ENCODE measurements at regions not wholly inside any gene's neighbourhood (a gene's known extent, or its start where the extent isn't known, plus 50 kb on each side); places are given as distances from the start of the nearest gene placed in this dataset.

DNA sequence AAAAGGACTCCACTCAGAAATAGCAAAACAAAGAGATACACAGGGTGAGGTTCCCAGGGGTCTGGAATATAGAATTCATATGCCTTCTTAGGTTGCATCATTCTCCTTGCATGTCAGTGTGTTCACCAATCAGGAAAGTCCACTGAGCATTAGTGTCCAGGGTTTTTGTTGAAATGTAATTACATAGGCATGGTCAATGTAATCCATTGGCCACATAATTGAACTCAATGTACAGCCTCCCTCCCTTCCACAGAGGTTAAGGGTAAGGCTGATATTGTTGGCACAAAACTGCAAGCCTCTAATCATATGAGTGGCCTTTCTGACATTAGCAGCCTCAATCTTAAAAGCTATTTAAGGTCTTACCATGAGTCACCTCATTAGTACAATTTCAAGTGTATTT is 736.1 kb upstream of the VSTM2A start:
- Histone ChIP-seq H3K27me3 (replicated peaks; ENCODE audit: control insufficient read depth, insufficient read depth, low read length) (no peaks in the 10 kb centered on the region), H3K4me3 (ENCODE audit: low read length) (no peak overlapping the region), H3K9me3 (ENCODE audit: control insufficient read depth, low read length) (no peaks in the 10 kb centered on the region), H3K36me3 (ENCODE audit: control insufficient read depth, insufficient read depth, low read length, severe bottlenecking) (no peaks in the 10 kb centered on the region), H3K9ac (ENCODE audit: low read length) (no peak overlapping the region), H3K4me1 (ENCODE audit: control insufficient read depth, insufficient read depth, low read length) (no peaks in the 10 kb centered on the region)
- DNase-seq (ENCODE audit: low read depth): no peak

DNA sequence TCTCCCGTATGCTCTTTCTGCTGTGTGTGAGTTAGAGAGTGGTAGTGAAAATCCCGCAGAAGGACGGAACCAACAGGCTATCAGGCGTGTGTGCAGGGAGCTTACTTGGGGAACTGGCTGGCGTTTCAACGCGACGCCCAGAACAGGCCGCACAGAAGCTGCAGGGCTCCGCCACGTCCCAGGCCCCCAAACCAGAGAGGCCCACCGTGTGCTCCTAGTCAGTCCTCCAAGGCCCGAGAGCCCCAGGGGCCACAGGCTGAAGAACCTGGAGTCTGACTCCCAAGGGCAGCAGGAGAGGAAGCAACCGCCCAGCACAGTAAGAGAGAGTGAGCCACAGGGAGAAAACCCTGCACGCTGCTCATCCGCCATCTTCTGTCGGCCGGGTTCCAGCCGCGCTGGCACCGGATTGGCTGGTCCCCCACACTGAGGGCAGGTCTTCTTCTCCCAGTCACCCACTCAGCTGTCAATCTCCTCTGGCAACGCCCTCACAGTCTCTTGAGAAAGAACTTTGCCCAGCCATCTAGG is 730.6 kb upstream of the VSTM2A start:
- no peaks in the 10 kb centered on the region for H3K36me3 ChIP-seq (ENCODE audit: control insufficient read depth, insufficient read depth, low read length, severe bottlenecking)
- H3K27me3 ChIP-seq (replicated peaks; ENCODE audit: control insufficient read depth, insufficient read depth, low read length): no peaks in the 10 kb centered on the region
- no peak for DNase-seq (ENCODE audit: low read depth)
- H3K4me3 ChIP-seq (ENCODE audit: low read length): no peak overlapping the region
- no peaks in the 10 kb centered on the region for H3K9me3 ChIP-seq (ENCODE audit: control insufficient read depth, low read length)
- no peaks in the 10 kb centered on the region for H3K4me1 ChIP-seq (ENCODE audit: control insufficient read depth, insufficient read depth, low read length)
- no peak overlapping the region for H3K9ac ChIP-seq (ENCODE audit: low read length)

DNA sequence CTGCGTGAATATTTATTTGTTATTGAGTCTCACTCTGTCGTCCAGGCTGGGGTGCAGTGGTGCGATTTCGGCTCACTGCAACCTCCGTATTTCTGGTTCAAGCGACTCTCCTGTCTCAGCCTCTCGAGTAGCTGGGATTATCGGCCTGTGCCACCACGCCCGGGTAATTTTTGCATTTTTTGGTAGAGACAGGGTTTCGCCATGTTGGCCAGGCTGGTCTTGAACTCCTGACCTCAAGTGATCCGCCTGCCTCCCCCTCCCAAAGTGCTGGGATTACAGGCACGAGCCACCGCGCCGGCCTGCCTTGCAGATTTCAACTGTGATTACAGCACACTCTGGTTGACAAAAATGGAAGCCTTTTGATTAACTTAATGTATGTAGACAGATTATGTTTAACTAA is 730.0 kb upstream of the VSTM2A start:
- H3K9ac ChIP-seq (ENCODE audit: low read length): no peak overlapping the region
- no peaks in the 10 kb centered on the region for H3K27me3 ChIP-seq (replicated peaks; ENCODE audit: control insufficient read depth, insufficient read depth, low read length)
- H3K9me3 ChIP-seq (ENCODE audit: control insufficient read depth, low read length): no peaks in the 10 kb centered on the region
- no peaks in the 10 kb centered on the region for H3K4me1 ChIP-seq (ENCODE audit: control insufficient read depth, insufficient read depth, low read length)
- H3K36me3 ChIP-seq (ENCODE audit: control insufficient read depth, insufficient read depth, low read length, severe bottlenecking): no peaks in the 10 kb centered on the region
- DNase-seq (ENCODE audit: low read depth): no peak
- no peak overlapping the region for H3K4me3 ChIP-seq (ENCODE audit: low read length)

DNA sequence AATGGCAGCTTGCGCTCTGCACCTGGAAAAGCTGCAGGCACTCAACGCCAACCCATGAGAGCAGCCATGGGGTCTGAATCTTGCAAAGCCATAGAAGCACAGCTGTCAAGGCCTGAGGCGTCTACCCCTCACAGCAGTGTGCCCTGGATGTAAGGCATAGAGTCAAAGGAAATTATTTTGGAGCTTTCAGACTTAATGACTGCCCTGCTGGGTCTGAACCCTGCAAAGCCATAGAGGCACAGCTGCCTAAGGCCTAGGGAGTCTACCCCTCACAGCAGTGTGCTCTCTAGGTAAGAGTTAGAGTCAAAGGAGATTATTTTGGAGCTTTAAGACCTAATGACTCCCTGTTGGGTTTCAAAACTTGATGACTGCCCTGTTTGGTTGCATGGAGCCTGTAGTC is 706.9 kb upstream of the VSTM2A start:
- Histone ChIP-seq H3K4me3 (ENCODE audit: low read length) (no peak overlapping the region), H3K27me3 (replicated peaks; ENCODE audit: control insufficient read depth, insufficient read depth, low read length) (no peaks in the 10 kb centered on the region), H3K9ac (ENCODE audit: low read length) (no peak overlapping the region), H3K9me3 (ENCODE audit: control insufficient read depth, low read length) (no peaks in the 10 kb centered on the region), H3K36me3 (ENCODE audit: control insufficient read depth, insufficient read depth, low read length, severe bottlenecking) (no peaks in the 10 kb centered on the region), H3K4me1 (ENCODE audit: control insufficient read depth, insufficient read depth, low read length) (no peaks in the 10 kb centered on the region)
- DNase-seq (ENCODE audit: low read depth): no peak

DNA sequence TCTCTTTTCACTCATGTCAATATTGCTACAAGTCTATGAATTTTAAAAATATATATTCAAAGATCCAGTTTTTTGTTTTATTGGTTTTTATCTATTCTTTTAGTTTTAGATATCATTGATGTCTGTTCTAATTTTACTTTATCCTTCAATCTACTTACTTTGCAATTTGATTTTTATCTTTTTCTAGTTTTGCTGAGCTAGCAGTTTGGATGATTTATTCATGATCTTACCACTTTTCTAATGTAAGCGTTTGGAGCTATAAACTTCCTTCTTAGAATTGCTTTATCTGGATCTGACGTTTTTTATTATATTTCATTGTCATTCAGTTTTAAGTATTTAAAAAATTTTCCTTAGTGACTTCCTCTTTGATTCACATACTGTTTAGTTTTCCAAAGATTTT is 664.5 kb upstream of the VSTM2A start:
- H3K36me3 ChIP-seq (ENCODE audit: control insufficient read depth, insufficient read depth, low read length, severe bottlenecking): no peaks in the 10 kb centered on the region
- no peak overlapping the region for H3K9ac ChIP-seq (ENCODE audit: low read length)
- H3K4me3 ChIP-seq (ENCODE audit: low read length): no peak overlapping the region
- no peak for DNase-seq (ENCODE audit: low read depth)
- no peaks in the 10 kb centered on the region for H3K27me3 ChIP-seq (replicated peaks; ENCODE audit: control insufficient read depth, insufficient read depth, low read length)
- no peaks in the 10 kb centered on the region for H3K4me1 ChIP-seq (ENCODE audit: control insufficient read depth, insufficient read depth, low read length)
- no peaks in the 10 kb centered on the region for H3K9me3 ChIP-seq (ENCODE audit: control insufficient read depth, low read length)

DNA sequence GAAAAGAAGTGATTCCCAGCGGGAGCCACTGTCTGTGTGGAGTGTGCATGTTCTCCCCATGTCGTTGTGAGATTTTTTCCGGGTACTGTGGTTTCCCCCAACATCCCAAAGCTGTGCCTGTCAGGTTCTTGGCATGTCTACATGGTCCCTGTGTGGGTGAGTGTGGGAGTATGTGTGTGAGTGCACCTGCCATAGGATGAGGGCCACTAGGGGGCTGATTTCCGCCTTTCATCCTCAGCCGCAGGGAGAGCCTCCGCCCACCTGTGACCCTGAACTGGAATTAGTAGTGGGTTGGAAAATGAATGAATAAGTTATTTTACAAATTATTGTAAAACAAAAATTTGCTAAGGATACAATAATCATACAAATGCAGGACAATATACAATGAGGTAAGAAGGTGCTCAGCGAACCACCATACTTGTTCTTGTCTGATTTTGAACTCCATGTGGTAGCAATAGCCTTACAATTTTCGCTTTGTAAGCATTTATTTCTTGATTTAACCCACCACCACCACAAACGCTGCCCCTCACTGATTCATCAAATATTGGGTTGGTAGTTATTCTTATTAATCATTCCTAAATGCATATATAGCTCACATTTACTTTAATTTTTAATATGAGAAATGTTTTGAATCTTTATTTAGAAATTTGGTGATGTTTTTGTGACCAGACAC is 641.2 kb upstream of the VSTM2A start:
- no peaks in the 10 kb centered on the region for H3K4me1 ChIP-seq (ENCODE audit: control insufficient read depth, insufficient read depth, low read length)
- no peaks in the 10 kb centered on the region for H3K27me3 ChIP-seq (replicated peaks; ENCODE audit: control insufficient read depth, insufficient read depth, low read length)
- H3K36me3 ChIP-seq (ENCODE audit: control insufficient read depth, insufficient read depth, low read length, severe bottlenecking): no peaks in the 10 kb centered on the region
- H3K9ac ChIP-seq (ENCODE audit: low read length): no peak overlapping the region
- DNase-seq (ENCODE audit: low read depth): no peak
- peaks cover 4% of the 10 kb centered on the region for H3K9me3 ChIP-seq (ENCODE audit: control insufficient read depth, low read length)
- H3K4me3 ChIP-seq (ENCODE audit: low read length): no peak overlapping the region

DNA sequence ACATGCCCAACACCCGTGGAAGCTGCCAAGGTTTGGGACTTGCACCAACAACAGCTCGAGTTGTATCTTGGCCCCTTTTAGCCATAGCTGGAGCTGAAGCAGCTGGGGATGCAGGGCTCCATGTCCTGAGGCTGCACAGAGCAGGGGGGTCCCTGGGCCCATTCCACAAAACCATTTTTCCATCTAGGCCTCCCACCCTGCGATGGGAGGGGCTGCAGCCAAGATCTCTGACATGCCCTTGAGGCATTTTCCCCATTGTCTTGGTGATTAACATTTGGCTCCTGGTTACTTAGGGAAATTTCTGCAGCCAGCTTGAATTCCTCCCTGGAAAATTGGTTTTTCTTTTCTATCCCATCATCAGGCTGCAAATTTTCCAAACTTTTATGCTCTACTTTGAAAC is 637.8 kb upstream of the VSTM2A start:
- no peak overlapping the region for H3K9ac ChIP-seq (ENCODE audit: low read length)
- no peak overlapping the region for H3K4me3 ChIP-seq (ENCODE audit: low read length)
- no peaks in the 10 kb centered on the region for H3K4me1 ChIP-seq (ENCODE audit: control insufficient read depth, insufficient read depth, low read length)
- no peaks in the 10 kb centered on the region for H3K27me3 ChIP-seq (replicated peaks; ENCODE audit: control insufficient read depth, insufficient read depth, low read length)
- no peaks in the 10 kb centered on the region for H3K36me3 ChIP-seq (ENCODE audit: control insufficient read depth, insufficient read depth, low read length, severe bottlenecking)
- H3K9me3 ChIP-seq (ENCODE audit: control insufficient read depth, low read length): peaks cover 4% of the 10 kb centered on the region
- DNase-seq (ENCODE audit: low read depth): no peak

DNA sequence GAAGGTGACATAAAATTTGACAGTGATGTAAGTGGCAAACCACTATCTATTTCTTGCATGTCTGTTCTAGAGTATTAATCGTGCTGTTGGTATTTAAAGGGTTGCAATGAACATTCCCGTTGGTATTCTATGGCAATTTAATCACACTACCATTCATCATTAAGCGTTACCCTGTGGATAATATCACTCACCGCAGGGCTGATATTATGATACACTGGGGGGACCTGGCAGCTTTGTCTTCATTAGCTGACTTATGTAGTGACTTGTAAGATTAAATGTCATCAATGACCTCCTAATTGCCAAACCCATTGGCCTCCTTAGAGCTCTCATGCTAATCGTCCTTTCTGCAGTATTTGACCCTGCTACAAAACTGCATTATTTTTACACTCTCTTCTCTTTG is 624.5 kb upstream of the VSTM2A start:
- Histone ChIP-seq H3K36me3 (ENCODE audit: control insufficient read depth, insufficient read depth, low read length, severe bottlenecking) (no peaks in the 10 kb centered on the region), H3K4me3 (ENCODE audit: low read length) (no peak overlapping the region), H3K9ac (ENCODE audit: low read length) (no peak overlapping the region), H3K4me1 (ENCODE audit: control insufficient read depth, insufficient read depth, low read length) (no peaks in the 10 kb centered on the region), H3K9me3 (ENCODE audit: control insufficient read depth, low read length) (no peaks in the 10 kb centered on the region), H3K27me3 (replicated peaks; ENCODE audit: control insufficient read depth, insufficient read depth, low read length) (no peaks in the 10 kb centered on the region)
- no peak for DNase-seq (ENCODE audit: low read depth)

DNA sequence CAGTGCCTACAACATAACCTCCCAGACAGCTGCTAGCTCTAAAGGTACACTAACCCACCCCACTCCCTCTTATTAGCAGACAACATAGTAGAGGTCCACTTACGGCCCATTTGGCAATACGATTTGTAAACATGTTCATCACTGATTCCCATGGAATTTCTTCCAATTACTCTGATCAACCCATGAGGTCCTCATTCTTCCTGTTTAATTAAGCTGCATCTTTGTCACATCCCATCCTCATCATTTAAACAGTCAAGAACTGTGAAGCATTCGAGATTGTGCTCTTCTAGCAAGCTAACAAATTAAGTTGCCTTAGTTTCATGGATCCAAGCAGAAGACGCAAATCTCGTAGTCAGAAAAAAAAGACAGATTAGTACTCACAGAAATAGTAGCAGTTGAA is 622.2 kb upstream of the VSTM2A start:
- H3K9ac ChIP-seq (ENCODE audit: low read length): no peak overlapping the region
- no peak for DNase-seq (ENCODE audit: low read depth)
- no peaks in the 10 kb centered on the region for H3K27me3 ChIP-seq (replicated peaks; ENCODE audit: control insufficient read depth, insufficient read depth, low read length)
- H3K4me3 ChIP-seq (ENCODE audit: low read length): no peak overlapping the region
- no peaks in the 10 kb centered on the region for H3K9me3 ChIP-seq (ENCODE audit: control insufficient read depth, low read length)
- H3K36me3 ChIP-seq (ENCODE audit: control insufficient read depth, insufficient read depth, low read length, severe bottlenecking): no peaks in the 10 kb centered on the region
- no peaks in the 10 kb centered on the region for H3K4me1 ChIP-seq (ENCODE audit: control insufficient read depth, insufficient read depth, low read length)

DNA sequence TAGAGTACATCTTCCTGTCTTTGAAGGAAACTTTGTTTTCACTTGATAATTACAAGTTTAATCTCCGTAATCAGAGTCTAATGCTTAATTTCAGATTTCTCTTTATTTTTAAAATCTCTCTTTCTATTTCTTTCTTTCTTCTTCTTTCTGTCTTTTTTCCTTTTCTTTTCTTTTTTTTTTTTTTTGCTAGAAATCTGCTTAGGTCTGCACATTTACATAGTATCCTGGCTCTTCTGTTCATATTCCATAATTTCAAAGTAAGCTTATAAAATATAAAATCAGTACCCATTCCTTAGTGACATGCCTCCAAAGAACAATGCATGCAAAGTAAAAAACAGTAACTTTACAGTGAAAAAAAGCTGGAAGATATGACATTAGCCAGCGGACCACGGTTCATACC is 601.7 kb upstream of the VSTM2A start:
- Histone ChIP-seq H3K36me3 (ENCODE audit: control insufficient read depth, insufficient read depth, low read length, severe bottlenecking) (no peaks in the 10 kb centered on the region), H3K9ac (ENCODE audit: low read length) (no peak overlapping the region), H3K9me3 (ENCODE audit: control insufficient read depth, low read length) (no peaks in the 10 kb centered on the region), H3K4me1 (ENCODE audit: control insufficient read depth, insufficient read depth, low read length) (no peaks in the 10 kb centered on the region), H3K4me3 (ENCODE audit: low read length) (no peak overlapping the region), H3K27me3 (replicated peaks; ENCODE audit: control insufficient read depth, insufficient read depth, low read length) (no peaks in the 10 kb centered on the region)
- no peak for DNase-seq (ENCODE audit: low read depth)

DNA sequence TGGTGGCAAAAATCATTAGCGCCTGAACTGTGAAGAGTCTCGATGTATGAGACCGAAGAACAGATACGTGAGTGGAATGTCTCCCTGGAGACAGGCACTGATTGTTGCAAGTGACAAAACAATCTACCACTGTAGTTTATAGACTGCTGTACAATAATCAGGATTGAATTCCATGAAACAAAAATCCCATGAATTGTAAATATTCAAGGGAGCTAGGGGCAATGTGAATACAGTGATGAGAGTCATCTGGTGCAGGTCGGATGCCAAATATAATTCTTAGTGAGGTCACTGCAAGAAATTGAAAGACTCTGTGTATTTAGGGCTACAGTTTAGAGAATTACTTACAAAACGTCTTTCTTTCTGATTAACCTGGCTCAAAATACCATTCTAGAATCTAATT is 594.4 kb upstream of the VSTM2A start:
- DNase-seq (ENCODE audit: low read depth): no peak
- Histone ChIP-seq H3K4me1 (ENCODE audit: control insufficient read depth, insufficient read depth, low read length) (no peaks in the 10 kb centered on the region), H3K36me3 (ENCODE audit: control insufficient read depth, insufficient read depth, low read length, severe bottlenecking) (no peaks in the 10 kb centered on the region), H3K27me3 (replicated peaks; ENCODE audit: control insufficient read depth, insufficient read depth, low read length) (no peaks in the 10 kb centered on the region), H3K9ac (ENCODE audit: low read length) (no peak overlapping the region), H3K9me3 (ENCODE audit: control insufficient read depth, low read length) (no peaks in the 10 kb centered on the region), H3K4me3 (ENCODE audit: low read length) (no peak overlapping the region)

DNA sequence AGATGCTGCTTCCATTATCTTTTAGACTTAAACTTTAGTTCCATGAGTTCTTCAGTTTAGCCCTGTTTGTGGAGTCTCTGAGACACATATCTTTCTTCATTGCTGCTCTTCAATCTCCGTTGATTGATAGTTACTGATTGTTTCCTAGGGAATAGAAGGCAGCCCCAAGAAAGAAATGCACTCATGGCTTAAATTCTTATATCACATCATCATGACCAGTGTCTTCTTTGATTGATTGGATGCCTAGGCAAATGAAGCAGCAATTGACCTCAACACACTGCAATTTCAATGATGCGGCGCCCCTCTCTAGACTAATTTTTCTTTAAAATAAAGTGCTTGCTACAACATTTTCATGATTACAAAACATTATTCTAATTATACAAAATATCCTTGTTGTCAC is 576.5 kb upstream of the VSTM2A start:
- Histone ChIP-seq H3K27me3 (replicated peaks; ENCODE audit: control insufficient read depth, insufficient read depth, low read length) (no peaks in the 10 kb centered on the region), H3K36me3 (ENCODE audit: control insufficient read depth, insufficient read depth, low read length, severe bottlenecking) (no peaks in the 10 kb centered on the region), H3K9ac (ENCODE audit: low read length) (no peak overlapping the region), H3K4me3 (ENCODE audit: low read length) (no peak overlapping the region), H3K9me3 (ENCODE audit: control insufficient read depth, low read length) (no peaks in the 10 kb centered on the region), H3K4me1 (ENCODE audit: control insufficient read depth, insufficient read depth, low read length) (no peaks in the 10 kb centered on the region)
- no peak for DNase-seq (ENCODE audit: low read depth)
